ENCODE measurements at regions not wholly inside any gene's neighbourhood (a gene's known extent, or its start where the extent isn't known, plus 50 kb on each side); places are given as distances from the start of the nearest gene placed in this dataset.

- H3K4me2 ChIP-seq (ENCODE audit: low read length), result no peak overlapping the region
- no peak overlapping the region for H3K4me3 ChIP-seq (ENCODE audit: low read depth, low read length)
- no peak overlapping the region for H2AFZ ChIP-seq
- no peak overlapping the region for H3K27ac ChIP-seq
- H3K4me1 ChIP-seq, result no peaks in the 10 kb centered on the region
- H3K9ac ChIP-seq, result no peak overlapping the region
- TF ChIP-seq CTCF (IDR thresholded peaks at IDR 0.05), result no peak
- H3K9me3 ChIP-seq (ENCODE audit: control insufficient read depth, low read length), result no peaks in the 10 kb centered on the region
- H3K27me3 ChIP-seq (ENCODE audit: control insufficient read depth, insufficient read depth, low read length), result no peaks in the 10 kb centered on the region
- no peaks in the 10 kb centered on the region for H3K36me3 ChIP-seq (ENCODE audit: control insufficient read depth, insufficient read depth, low read length)
- no peaks in the 10 kb centered on the region for H3K79me2 ChIP-seq
Observed at GRCh38 chr13:61901946-61902541, 486.4 kb upstream of the PCDH20 start.

- no peaks in the 10 kb centered on the region for H3K9me3 ChIP-seq (ENCODE audit: control insufficient read depth, low read length)
- no peaks in the 10 kb centered on the region for H3K27me3 ChIP-seq (ENCODE audit: control insufficient read depth, insufficient read depth, low read length)
- no peaks in the 10 kb centered on the region for H3K79me2 ChIP-seq
- H3K9ac ChIP-seq, result no peak overlapping the region
- no peak overlapping the region for H2AFZ ChIP-seq
- no peak for TF ChIP-seq CTCF (IDR thresholded peaks at IDR 0.05)
- no peak overlapping the region for H3K27ac ChIP-seq
- H3K4me2 ChIP-seq (ENCODE audit: low read length), result no peak overlapping the region
- H3K4me1 ChIP-seq, result no peaks in the 10 kb centered on the region
- H3K4me3 ChIP-seq (ENCODE audit: low read depth, low read length), result no peak overlapping the region
- H3K36me3 ChIP-seq (ENCODE audit: control insufficient read depth, insufficient read depth, low read length), result no peaks in the 10 kb centered on the region
Observed at GRCh38 chr13:61900033-61900432, 484.4 kb upstream of the PCDH20 start.

- TF ChIP-seq CTCF (IDR thresholded peaks at IDR 0.05), result no peak
- no peaks in the 10 kb centered on the region for H3K27me3 ChIP-seq (ENCODE audit: control insufficient read depth, insufficient read depth, low read length)
- no peaks in the 10 kb centered on the region for H3K79me2 ChIP-seq
- H3K36me3 ChIP-seq (ENCODE audit: control insufficient read depth, insufficient read depth, low read length), result no peaks in the 10 kb centered on the region
- no peak overlapping the region for H3K4me3 ChIP-seq (ENCODE audit: low read depth, low read length)
- no peak overlapping the region for H3K27ac ChIP-seq
- H3K9ac ChIP-seq, result no peak overlapping the region
- H3K9me3 ChIP-seq (ENCODE audit: control insufficient read depth, low read length), result no peaks in the 10 kb centered on the region
- no peaks in the 10 kb centered on the region for H3K4me1 ChIP-seq
- H2AFZ ChIP-seq, result no peak overlapping the region
- H3K4me2 ChIP-seq (ENCODE audit: low read length), result no peak overlapping the region
Observed at GRCh38 chr13:61898207-61898606, 482.6 kb upstream of the PCDH20 start.

- Histone ChIP-seq H3K36me3 (ENCODE audit: control insufficient read depth, insufficient read depth, low read length) (no peaks in the 10 kb centered on the region), H2AFZ (no peak overlapping the region), H3K79me2 (no peaks in the 10 kb centered on the region), H3K9me3 (ENCODE audit: control insufficient read depth, low read length) (no peaks in the 10 kb centered on the region), H3K27me3 (ENCODE audit: control insufficient read depth, insufficient read depth, low read length) (no peaks in the 10 kb centered on the region), H3K4me1 (no peaks in the 10 kb centered on the region), H3K27ac (no peak overlapping the region), H3K9ac (no peak overlapping the region), H3K4me3 (ENCODE audit: low read depth, low read length) (no peak overlapping the region), H3K4me2 (ENCODE audit: low read length) (no peak overlapping the region)
- TF ChIP-seq CTCF (IDR thresholded peaks at IDR 0.05), result no peak
Observed at GRCh38 chr13:61891401-61891800, 475.8 kb upstream of the PCDH20 start.

GRCh38 chr13:61884830-61885229 lies 469.2 kb upstream of the PCDH20 start:
- Histone ChIP-seq H3K4me1 (no peaks in the 10 kb centered on the region), H2AFZ (no peak overlapping the region), H3K9ac (no peak overlapping the region), H3K27me3 (ENCODE audit: control insufficient read depth, insufficient read depth, low read length) (no peaks in the 10 kb centered on the region), H3K4me2 (ENCODE audit: low read length) (no peak overlapping the region), H3K4me3 (ENCODE audit: low read depth, low read length) (no peak overlapping the region), H3K9me3 (ENCODE audit: control insufficient read depth, low read length) (no peaks in the 10 kb centered on the region), H3K27ac (no peak overlapping the region), H3K79me2 (no peaks in the 10 kb centered on the region), H3K36me3 (ENCODE audit: control insufficient read depth, insufficient read depth, low read length) (no peaks in the 10 kb centered on the region)
- no peak for TF ChIP-seq CTCF (IDR thresholded peaks at IDR 0.05)

All from parathyroid adenoma (tissue), 2 donors.